Astrocyte (in vitro differentiated cells and primary cell): ENCODE measurements at regions not wholly inside any gene's neighbourhood (a gene's known extent, or its start where the extent isn't known, plus 50 kb on each side); places are given as distances from the start of the nearest gene placed in this dataset.

Source experiments
- DNase-seq: peaks from one replicate; pipeline ENCODE4 v3.0.0-alpha.2; 2010; ENCODE audit warnings: low read depth
- FAIRE-seq: peaks from 2 replicates; lab custom pipeline; 2011; peaks lifted over from hg19 to GRCh38; lab: Jason Lieb, UNC
- H2AFZ ChIP-seq: 2 replicates; pipeline ENCODE4 v1.6.0; 2012; ENCODE audit warnings: low read depth, low read length, inconsistent platforms
- H3K27ac ChIP-seq: 2 replicates; pipeline ENCODE4 v1.5.1; 2011; ENCODE audit warnings: low read depth, low read length, inconsistent platforms
- H3K27me3 ChIP-seq: 2 replicates; pipeline ENCODE4 v1.6.0; 2011; ENCODE audit warnings: low read length, inconsistent platforms; ENCODE audit not compliant: insufficient read depth
- H3K36me3 ChIP-seq: 2 replicates; pipeline ENCODE4 v1.5.1; 2011; ENCODE audit warnings: low read length, inconsistent platforms; ENCODE audit not compliant: insufficient read depth
- H3K4me1 ChIP-seq: 2 replicates; pipeline ENCODE4 v1.5.1; 2011; ENCODE audit warnings: low read length, inconsistent platforms; ENCODE audit not compliant: insufficient read depth
- H3K4me2 ChIP-seq: 2 replicates; pipeline ENCODE4 v1.6.0; 2012; ENCODE audit warnings: low read length, inconsistent platforms
- H3K4me3 ChIP-seq: 2 replicates; pipeline ENCODE4 v1.5.1; 2011; ENCODE audit warnings: low read depth, mild to moderate bottlenecking, low read length, inconsistent platforms; ENCODE audit not compliant: insufficient read depth
- H3K79me2 ChIP-seq: 2 replicates; pipeline ENCODE4 v1.6.0; 2012; ENCODE audit warnings: mild to moderate bottlenecking, low read length, inconsistent platforms; ENCODE audit not compliant: insufficient read depth
- H3K9ac ChIP-seq: 2 replicates; pipeline ENCODE4 v1.6.0; 2012; ENCODE audit warnings: mild to moderate bottlenecking, low read length, inconsistent platforms
- H3K9me3 ChIP-seq: 2 replicates; pipeline ENCODE4 v1.5.1; 2012; ENCODE audit warnings: low read depth, mild to moderate bottlenecking, low read length, inconsistent platforms; ENCODE audit not compliant: insufficient read depth
- H4K20me1 ChIP-seq: 2 replicates; pipeline ENCODE4 v1.6.0; 2012; ENCODE audit warnings: low read length, inconsistent platforms; ENCODE audit not compliant: insufficient read depth
- H3K27ac Mint-ChIP-seq: one replicate; pipeline ENCODE4 v1.8.0; 2021; ENCODE audit warnings: mild to moderate bottlenecking, mixed read lengths; ENCODE audit not compliant: unreplicated experiment
- H3K27me3 Mint-ChIP-seq: one replicate; pipeline ENCODE4 v1.8.0; 2021; ENCODE audit warnings: low read depth, mixed read lengths; ENCODE audit not compliant: unreplicated experiment
- H3K36me3 Mint-ChIP-seq: one replicate; pipeline ENCODE4 v1.8.0; 2021; ENCODE audit warnings: low read depth, mixed read lengths; ENCODE audit not compliant: unreplicated experiment
- H3K4me1 Mint-ChIP-seq: one replicate; pipeline ENCODE4 v1.8.0; 2021; ENCODE audit warnings: low read depth, mixed read lengths; ENCODE audit not compliant: unreplicated experiment
- H3K4me3 Mint-ChIP-seq: one replicate; pipeline ENCODE4 v1.8.0; 2021; ENCODE audit warnings: mild to moderate bottlenecking, moderate library complexity, mixed read lengths; ENCODE audit not compliant: unreplicated experiment
- H3K9me3 Mint-ChIP-seq: one replicate; pipeline ENCODE4 v1.8.0; 2021; ENCODE audit warnings: mild to moderate bottlenecking, mixed read lengths; ENCODE audit not compliant: unreplicated experiment
- EZH2 ChIP-seq: IDR thresholded peaks from 2 replicates; pipeline ENCODE4 v1.6.1; 2012; ENCODE audit warnings: mild to moderate bottlenecking, low read length, inconsistent platforms; ENCODE audit not compliant: insufficient read depth
- TF ChIP-seq, protein P1 (sequence below): IDR thresholded peaks from 2 replicates; pipeline ENCODE4 v1.5.1; 2011; ENCODE audit warnings: low read depth, mild to moderate bottlenecking, inconsistent platforms, low read length, moderate library complexity; ENCODE audit not compliant: insufficient read depth

DNA sequence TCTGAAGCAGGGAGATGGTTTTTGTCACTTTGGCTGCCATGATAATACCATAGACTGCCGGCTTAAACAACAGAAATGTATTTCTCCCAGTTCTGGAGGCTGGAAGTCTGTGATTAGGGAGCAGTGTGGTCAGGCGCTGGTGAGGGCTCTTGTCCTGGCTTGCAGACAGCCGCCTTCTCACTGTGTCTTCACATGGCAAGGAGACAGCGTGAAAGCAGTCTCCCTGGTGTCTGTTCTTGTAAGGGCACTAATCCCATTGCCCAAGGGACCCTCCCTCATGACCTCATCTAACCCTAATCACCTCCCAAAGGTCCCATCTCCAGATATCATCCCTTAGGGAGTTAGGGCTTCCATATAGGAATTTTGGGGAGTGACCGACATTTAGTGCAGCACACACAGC is 167.0 kb downstream of the ENGASE start:
- H3K27me3 Mint-ChIP-seq: peaks cover 54% of the 10 kb centered on the region
- no peaks in the 10 kb centered on the region for H4K20me1 ChIP-seq
- H3K4me1 Mint-ChIP-seq: no peaks in the 10 kb centered on the region
- no peaks in the 10 kb centered on the region for H3K79me2 ChIP-seq
- no peak for TF ChIP-seq EZH2
- TF ChIP-seq, protein P1, sequence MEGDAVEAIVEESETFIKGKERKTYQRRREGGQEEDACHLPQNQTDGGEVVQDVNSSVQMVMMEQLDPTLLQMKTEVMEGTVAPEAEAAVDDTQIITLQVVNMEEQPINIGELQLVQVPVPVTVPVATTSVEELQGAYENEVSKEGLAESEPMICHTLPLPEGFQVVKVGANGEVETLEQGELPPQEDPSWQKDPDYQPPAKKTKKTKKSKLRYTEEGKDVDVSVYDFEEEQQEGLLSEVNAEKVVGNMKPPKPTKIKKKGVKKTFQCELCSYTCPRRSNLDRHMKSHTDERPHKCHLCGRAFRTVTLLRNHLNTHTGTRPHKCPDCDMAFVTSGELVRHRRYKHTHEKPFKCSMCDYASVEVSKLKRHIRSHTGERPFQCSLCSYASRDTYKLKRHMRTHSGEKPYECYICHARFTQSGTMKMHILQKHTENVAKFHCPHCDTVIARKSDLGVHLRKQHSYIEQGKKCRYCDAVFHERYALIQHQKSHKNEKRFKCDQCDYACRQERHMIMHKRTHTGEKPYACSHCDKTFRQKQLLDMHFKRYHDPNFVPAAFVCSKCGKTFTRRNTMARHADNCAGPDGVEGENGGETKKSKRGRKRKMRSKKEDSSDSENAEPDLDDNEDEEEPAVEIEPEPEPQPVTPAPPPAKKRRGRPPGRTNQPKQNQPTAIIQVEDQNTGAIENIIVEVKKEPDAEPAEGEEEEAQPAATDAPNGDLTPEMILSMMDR: no peak
- no peaks in the 10 kb centered on the region for H3K36me3 Mint-ChIP-seq
- no peak overlapping the region for H3K4me3 Mint-ChIP-seq
- no peak overlapping the region for H3K4me3 ChIP-seq
- H3K9me3 ChIP-seq: no peaks in the 10 kb centered on the region
- H3K4me1 ChIP-seq: no peaks in the 10 kb centered on the region
- peaks cover 3% of the 10 kb centered on the region for H3K9me3 Mint-ChIP-seq
- no peak for DNase-seq
- no peak overlapping the region for H3K9ac ChIP-seq
- no peak for FAIRE-seq
- no peak overlapping the region for H2AFZ ChIP-seq
- no peak overlapping the region for H3K27ac ChIP-seq
- H3K27ac Mint-ChIP-seq: no peak overlapping the region
- H3K4me2 ChIP-seq: no peak overlapping the region
- H3K27me3 ChIP-seq: no peaks in the 10 kb centered on the region
- no peaks in the 10 kb centered on the region for H3K36me3 ChIP-seq

DNA sequence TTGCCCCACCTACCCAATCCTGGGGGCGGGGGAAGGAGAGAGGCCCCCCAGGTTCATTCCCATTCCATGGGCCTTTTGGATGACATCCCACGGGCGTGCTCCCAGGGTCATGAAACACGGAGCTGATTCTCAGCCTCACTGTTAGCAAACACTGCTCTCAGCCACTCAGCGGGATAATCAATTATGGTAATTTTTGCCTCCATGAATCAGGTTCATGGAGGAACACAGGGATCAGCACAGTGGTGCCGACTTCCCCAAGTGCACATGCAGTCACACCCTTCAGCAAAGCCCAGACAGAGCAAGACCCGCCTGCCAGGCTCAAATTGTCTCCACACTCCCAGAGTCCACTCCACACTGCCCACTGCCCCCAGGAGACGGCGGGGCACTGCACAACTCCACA is 164.6 kb downstream of the ENGASE start:
- no peaks in the 10 kb centered on the region for H4K20me1 ChIP-seq
- Mint-ChIP-seq H3K4me1 (no peaks in the 10 kb centered on the region), H3K36me3 (no peaks in the 10 kb centered on the region), H3K27me3 (peaks cover 45% of the 10 kb centered on the region), H3K4me3 (no peak overlapping the region), H3K27ac (no peak overlapping the region), H3K9me3 (no peaks in the 10 kb centered on the region)
- H3K4me3 ChIP-seq: no peak overlapping the region
- no peaks in the 10 kb centered on the region for H3K79me2 ChIP-seq
- no peak for TF ChIP-seq EZH2
- TF ChIP-seq, protein P1: no peak
- no peak overlapping the region for H3K27ac ChIP-seq
- H3K27me3 ChIP-seq: no peaks in the 10 kb centered on the region
- H3K9me3 ChIP-seq: no peaks in the 10 kb centered on the region
- no peak overlapping the region for H2AFZ ChIP-seq
- H3K4me1 ChIP-seq: no peaks in the 10 kb centered on the region
- no peak overlapping the region for H3K9ac ChIP-seq
- FAIRE-seq (no peak), DNase-seq (no peak)
- H3K36me3 ChIP-seq: no peaks in the 10 kb centered on the region
- H3K4me2 ChIP-seq: no peak overlapping the region

DNA sequence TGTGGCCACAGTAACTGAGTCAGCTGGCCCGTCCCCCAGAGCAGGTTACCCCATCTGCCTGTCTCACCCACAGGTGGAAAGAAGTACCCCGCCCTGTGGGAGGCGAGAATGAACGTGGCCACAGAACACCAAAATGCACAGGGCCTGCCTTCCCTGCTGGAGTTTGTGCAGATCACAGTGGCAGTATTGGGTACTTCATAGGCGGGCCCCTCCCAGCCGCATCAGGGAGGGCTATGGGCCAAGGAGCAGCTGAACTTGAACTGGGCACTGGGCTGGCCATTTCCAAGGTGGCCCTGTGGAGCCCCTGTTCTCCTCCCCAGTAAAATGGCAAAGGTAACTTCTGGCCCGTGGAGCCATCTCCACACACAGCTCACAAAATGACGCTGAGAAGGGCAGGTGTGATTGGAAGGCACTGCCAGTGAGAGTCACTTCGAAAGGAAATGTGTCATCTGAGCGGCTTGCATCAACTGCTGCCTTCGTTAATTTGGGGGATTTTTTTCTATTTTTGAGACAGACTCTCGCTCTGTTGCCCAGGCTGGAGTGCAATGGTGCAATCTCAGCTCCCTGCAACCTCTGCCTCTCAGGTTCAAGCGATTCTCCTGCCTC is 162.9 kb downstream of the ENGASE start:
- Histone ChIP-seq H3K27ac (no peak overlapping the region), H3K4me2 (no peak overlapping the region), H3K9ac (no peak overlapping the region), H3K4me3 (no peak overlapping the region), H3K4me1 (no peaks in the 10 kb centered on the region), H3K36me3 (no peaks in the 10 kb centered on the region), H3K9me3 (no peaks in the 10 kb centered on the region), H3K27me3 (no peaks in the 10 kb centered on the region), H4K20me1 (no peaks in the 10 kb centered on the region), H2AFZ (no peak overlapping the region), H3K79me2 (no peaks in the 10 kb centered on the region)
- no peak overlapping the region for H3K4me3 Mint-ChIP-seq
- no peak overlapping the region for H3K27ac Mint-ChIP-seq
- no peaks in the 10 kb centered on the region for H3K36me3 Mint-ChIP-seq
- H3K4me1 Mint-ChIP-seq: no peaks in the 10 kb centered on the region
- no peak for DNase-seq
- TF ChIP-seq, protein P1: no peak
- TF ChIP-seq EZH2: no peak
- peaks cover 40% of the 10 kb centered on the region for H3K27me3 Mint-ChIP-seq
- H3K9me3 Mint-ChIP-seq: no peaks in the 10 kb centered on the region
- FAIRE-seq: no peak
